SH-SY5Y (cell line): ENCODE measurements at regions not wholly inside any gene's neighbourhood (a gene's known extent, or its start where the extent isn't known, plus 50 kb on each side); places are given as distances from the start of the nearest gene placed in this dataset.

ENCODE experiments used
- GATA2 ChIP-seq: IDR thresholded peaks from 2 replicates; pipeline ENCODE4 v1.6.1; 2011; ENCODE audit warnings: mild to moderate bottlenecking, low read depth, low read length
- GATA3 ChIP-seq: IDR thresholded peaks from 2 replicates; pipeline ENCODE4 v1.6.1; 2011; ENCODE audit warnings: low read depth, mild to moderate bottlenecking, low read length, moderate library complexity

DNA sequence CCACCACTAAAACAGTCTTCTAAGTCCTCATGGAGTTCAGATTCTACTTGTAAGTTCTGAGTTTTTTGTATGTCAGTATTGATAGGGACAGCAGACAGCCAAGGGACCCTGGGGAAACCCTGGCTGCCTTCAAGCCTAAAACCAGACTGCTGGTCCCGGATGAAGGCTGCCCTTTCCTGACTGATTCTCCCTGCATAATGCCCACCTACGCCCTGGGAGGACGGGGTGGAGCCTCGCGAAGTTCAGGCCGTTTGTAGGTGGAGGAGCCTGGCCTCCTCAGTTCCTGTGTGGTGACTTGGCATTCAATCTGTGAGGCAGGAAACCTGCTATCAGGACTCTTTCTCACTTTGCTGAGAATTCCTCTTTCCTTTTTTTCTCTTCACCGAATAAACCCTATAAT, 120.3 kb upstream of the LGSN start:
- TF ChIP-seq GATA3, result no peak
- TF ChIP-seq GATA2, result no peak
